Epithelial cell of proximal tubule (primary cell): ENCODE measurements at regions not wholly inside any gene's neighbourhood (a gene's known extent, or its start where the extent isn't known, plus 50 kb on each side); places are given as distances from the start of the nearest gene placed in this dataset.

Experiments used
- DNase-seq: peaks from one replicate; pipeline ENCODE4 v3.0.0-alpha.2; 2011; ENCODE audit warnings: low read depth
- H3K4me3 ChIP-seq: 2 replicates; pipeline ENCODE4 v1.5.1; 2011; ENCODE audit warnings: low read depth, mild to moderate bottlenecking, low read length
- TF ChIP-seq, protein P1 (sequence below): conservative IDR thresholded peaks from 2 replicates; pipeline ENCODE4 v1.5.1; 2012; ENCODE audit warnings: low read depth, mild to moderate bottlenecking, low read length

DNA sequence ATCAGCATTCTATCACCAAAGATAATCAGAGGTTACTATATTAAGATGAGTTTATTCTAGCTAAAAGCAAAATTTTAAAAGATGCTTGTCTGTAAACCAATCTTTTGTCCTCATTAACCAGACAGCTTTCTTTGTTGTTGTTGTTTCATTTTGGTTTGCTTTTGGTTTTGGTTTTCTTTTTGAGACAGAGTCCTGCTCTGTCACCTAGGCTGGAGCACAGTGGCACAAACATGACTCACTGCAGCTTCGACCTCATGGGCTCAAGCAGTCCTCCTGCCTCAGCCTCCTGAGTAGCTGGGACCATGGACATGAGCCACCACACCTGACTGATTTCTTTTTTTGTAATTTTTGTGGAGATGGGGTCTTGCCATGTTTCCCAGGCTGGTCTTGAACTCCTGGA is 102.9 kb downstream of the COX18 start:
- TF ChIP-seq, protein P1, sequence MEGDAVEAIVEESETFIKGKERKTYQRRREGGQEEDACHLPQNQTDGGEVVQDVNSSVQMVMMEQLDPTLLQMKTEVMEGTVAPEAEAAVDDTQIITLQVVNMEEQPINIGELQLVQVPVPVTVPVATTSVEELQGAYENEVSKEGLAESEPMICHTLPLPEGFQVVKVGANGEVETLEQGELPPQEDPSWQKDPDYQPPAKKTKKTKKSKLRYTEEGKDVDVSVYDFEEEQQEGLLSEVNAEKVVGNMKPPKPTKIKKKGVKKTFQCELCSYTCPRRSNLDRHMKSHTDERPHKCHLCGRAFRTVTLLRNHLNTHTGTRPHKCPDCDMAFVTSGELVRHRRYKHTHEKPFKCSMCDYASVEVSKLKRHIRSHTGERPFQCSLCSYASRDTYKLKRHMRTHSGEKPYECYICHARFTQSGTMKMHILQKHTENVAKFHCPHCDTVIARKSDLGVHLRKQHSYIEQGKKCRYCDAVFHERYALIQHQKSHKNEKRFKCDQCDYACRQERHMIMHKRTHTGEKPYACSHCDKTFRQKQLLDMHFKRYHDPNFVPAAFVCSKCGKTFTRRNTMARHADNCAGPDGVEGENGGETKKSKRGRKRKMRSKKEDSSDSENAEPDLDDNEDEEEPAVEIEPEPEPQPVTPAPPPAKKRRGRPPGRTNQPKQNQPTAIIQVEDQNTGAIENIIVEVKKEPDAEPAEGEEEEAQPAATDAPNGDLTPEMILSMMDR, result no peak
- no peak overlapping the region for H3K4me3 ChIP-seq
- DNase-seq, result no peak

DNA sequence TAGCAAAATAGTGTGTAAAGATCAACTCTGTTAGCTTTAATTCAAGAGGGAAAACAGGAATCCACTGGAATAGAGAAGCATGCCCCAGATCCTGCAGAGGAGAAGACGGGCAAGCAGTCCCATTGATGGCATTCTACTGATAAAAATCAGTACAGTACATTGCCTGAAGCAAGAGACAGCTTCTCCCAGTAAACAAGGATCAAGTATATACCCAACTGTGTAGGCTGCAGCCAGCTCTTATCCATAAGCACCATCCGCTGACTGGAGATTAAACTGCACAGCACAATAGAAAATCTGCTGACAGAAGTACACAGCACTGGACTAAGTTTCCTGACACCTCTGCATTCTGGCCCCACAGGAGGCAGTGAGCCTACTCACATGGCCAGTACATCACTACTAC is 110.1 kb downstream of the COX18 start:
- DNase-seq, result no peak
- no peak overlapping the region for H3K4me3 ChIP-seq
- TF ChIP-seq, protein P1, result no peak

DNA sequence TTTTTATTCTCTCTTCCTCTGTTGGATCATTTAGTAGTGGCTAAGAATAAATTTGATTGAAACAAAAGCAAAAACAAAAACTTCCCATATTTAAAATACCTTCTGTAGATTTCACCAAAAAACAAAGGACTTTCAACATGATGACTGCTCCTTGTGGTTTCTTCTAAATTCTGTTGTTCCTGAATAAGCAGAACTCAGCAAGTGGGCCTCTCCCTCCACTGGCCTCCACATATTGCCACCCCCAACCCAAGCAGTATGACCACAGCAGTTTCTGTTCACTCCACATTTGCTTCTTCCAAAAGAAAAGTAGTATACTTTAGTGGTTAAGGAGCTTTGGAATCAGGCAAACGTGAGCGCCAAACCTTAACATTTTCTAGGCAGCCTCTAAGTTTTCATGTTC is 114.7 kb downstream of the COX18 start:
- TF ChIP-seq, protein P1, result no peak
- no peak for DNase-seq

DNA sequence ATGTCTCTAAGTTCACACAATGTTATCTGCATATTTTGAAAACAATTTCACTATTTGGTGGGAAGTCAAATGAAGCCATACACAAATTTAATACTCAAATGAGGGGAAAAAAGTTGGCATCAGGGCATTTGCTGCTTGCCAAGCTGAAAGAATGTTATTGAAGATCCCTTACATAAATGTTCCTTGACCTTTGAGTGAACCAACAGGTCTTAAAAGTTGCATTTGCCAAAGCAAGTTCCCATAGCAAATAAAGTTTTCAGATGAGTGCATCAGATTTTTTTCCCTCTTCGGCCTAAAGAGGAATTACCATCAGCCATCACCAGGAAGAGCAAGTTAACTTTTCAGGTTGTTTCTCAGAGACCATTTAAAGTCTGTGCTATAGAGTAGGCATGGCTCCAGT is 115.9 kb downstream of the COX18 start:
- H3K4me3 ChIP-seq, result no peak overlapping the region
- DNase-seq, result no peak
- TF ChIP-seq, protein P1, result no peak

More for the DNA sequence above, 114.7 kb downstream of the COX18 start:
- no peak overlapping the region for H3K4me3 ChIP-seq

DNA sequence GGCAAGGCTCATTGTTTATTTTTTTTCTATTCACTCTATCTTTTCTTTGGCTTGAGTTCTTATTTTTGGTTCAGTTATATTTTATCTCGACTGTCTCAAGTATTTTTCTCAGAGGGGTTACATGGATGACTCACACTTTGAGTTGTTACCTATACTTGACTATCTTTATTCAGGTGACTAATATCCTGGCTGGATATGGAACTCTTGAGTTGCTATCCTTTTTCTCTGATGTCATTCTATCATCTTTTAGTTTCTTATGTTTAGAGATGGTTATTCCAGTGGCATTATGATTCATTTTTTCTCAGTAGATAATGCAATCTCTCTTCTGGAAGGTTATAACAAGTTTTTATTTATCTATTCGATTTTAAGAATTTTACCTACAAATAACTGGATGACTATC is 117.9 kb downstream of the COX18 start:
- no peak for DNase-seq
- no peak overlapping the region for H3K4me3 ChIP-seq
- TF ChIP-seq, protein P1, result no peak

DNA sequence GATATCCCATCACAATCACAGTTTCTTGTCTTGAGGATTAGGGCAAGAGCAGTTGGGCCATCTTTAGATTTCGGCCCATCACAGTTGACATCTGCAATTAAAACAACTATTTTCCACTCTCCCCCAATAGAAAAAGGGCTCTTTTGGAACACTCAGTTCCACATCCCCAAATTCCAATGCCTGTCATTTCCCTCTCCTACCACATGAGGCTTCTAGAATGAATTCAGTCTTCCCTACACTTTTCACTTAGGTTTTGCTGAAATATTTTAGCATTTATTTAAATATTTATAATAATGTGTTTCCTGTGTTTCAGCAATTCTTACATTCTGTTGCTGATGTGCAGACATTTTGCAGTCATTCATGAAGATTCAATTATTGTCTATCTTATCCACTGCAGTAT is 118.4 kb downstream of the COX18 start:
- TF ChIP-seq, protein P1, result peak; percentile 29
- DNase-seq, result no peak
- H3K4me3 ChIP-seq, result no peak overlapping the region

DNA sequence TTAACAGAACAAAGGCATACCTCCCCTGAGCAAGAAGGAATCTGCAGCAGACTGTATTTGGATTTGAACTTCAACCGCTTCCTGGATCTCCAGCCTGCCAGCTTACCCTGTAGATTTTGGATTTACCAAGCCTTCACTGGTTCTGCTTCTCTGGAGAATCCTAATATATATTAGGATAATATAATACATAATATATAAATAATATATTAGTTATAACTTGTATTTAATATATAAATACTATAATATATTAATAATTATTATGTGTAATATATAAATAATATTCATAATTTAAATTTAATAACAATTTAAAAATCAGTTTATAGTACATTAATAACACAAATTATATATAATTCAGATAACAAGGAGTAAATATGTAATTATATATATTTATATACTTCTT is 121.4 kb downstream of the COX18 start:
- H3K4me3 ChIP-seq, result no peak overlapping the region
- TF ChIP-seq, protein P1, result no peak
- no peak for DNase-seq
